Suppressor macrophage (primary cell): ENCODE measurements at regions not wholly inside any gene's neighbourhood (a gene's known extent, or its start where the extent isn't known, plus 50 kb on each side); places are given as distances from the start of the nearest gene placed in this dataset.

Source experiments
- DNase-seq, 4 experiments: peaks; one replicate each; pipeline ENCODE4 v3.0.0-alpha.2; 2020 to 2022

DNA sequence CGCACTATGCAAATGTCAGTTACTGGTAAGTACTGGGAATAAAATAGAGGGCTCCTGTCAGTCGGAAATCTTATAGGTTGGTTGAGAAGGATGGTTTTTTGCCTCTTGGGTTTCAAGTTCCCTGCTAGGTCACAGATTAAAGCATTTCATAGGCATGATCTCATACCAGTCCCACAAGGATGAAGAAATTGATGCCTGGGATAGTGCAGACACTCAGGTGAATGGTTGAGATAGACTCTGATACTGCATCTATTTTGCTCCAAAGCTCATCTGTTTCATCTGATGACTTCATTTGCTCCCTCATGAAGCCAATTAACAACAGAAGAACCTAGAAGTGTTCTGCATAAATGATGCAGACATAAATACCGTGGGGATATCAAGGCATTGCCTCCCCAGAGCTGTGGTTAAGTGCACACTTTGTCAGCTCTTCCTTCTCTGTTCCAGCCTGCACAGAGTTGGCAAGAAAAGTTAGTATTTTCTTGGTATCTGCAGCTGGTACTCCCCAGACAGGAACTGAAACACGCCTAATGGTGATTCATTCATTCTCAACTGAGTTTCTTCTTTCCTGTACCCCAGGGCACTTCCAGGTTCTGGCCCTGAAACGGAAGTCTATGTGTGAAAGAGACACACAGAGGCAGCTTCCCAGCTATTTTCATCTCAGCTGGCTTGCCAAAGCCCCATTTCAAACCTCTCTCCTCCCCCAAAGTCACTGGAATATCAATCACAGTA lies 418.3 kb upstream of the SALL1 start:
- peak; percentile 13 to 58 (median 34) for DNase-seq

DNA sequence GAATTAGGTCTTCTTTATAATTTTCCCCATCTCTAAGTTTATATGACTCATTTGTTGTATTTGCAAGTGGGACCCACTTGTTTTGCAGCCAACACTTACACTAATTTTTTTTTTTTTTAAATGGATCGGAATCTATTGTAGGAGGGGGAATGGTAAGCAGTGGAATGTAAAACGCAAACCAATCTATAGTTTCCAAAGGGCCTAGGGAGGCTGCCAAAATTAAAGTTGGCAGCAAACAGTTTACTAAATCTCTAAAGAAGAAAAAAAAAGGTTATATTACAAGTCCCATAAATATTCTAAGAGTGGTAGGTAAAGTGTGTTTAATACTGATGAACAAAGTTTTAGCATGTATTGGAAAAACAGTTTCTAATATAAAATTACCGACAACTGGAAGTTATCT lies 416.8 kb upstream of the SALL1 start:
- no peak for DNase-seq

DNA sequence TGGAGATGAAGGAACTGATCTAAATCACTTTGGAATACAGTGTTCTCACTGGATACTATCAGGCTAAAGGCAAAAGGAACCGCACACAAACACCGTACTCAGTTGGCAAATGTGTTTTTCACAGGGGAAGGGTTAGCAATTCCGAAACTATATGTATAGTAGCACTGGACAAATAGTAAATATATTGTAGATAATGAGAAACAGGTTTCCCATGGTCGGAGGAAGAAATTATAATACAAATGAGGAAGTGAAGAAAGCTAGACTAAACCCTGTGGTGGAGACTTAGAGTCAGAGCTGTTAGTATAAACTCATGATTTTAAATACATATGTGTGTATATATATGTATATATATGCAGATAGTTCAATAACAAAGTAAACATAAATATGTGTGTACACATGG lies 414.1 kb upstream of the SALL1 start:
- DNase-seq: no peak

DNA sequence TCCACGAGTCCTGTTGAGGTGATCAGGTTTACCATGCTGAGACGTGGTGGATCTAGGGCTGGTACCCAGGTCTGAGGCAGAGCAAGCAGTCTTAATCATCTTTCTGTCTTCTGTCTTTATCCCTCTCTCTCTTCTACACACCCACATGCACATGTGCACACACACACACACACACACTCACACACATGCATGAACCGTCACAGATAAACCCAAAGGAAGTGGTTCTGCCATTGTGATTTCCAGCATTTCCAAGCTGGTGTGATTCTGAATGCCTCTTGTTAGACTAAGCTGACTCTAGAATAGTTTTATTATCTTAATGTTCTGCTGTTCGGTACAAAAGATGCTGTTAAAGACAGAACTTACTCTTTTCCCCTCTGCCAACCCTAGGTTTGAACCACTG lies 411.8 kb upstream of the SALL1 start:
- DNase-seq: no peak

DNA sequence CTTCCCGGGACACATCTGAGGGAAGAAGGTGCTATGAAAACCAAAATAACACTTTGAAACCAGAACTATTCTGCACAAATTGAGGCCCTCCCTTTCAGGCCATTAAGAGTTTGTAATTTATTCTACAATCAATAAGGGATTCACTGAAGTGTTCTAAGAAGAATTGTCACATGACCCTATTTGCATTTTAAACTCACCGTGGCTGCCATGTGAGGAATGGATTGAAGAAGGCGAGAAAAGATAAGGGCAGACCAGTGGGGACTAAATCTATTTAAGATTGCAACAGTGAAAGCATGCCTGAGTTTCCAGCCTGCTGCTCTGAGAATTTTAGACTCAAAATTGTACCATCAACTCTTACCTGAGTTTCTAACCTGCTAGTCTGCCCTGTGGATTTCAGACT lies 408.8 kb upstream of the SALL1 start:
- DNase-seq: no peak

DNA sequence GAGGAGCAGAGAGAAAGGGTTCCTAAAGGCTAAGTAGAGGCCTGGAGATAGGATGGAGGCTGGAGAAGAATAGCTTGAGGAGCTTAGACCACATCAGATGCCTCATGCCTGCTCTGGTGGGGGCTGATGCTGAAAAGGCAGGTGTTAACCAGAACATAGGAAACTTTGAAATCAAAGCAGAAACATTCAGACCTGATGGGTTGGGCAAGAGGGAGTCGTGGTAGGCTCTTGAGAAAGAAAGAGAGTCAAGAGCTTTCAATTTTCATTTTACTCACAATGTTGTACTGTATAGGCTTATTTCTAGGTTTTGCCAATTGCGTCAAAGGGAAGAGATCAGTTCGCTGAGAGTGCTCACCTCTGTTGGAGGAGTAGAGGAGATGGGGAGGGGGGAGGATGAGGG lies 406.6 kb upstream of the SALL1 start:
- no peak for DNase-seq

DNA sequence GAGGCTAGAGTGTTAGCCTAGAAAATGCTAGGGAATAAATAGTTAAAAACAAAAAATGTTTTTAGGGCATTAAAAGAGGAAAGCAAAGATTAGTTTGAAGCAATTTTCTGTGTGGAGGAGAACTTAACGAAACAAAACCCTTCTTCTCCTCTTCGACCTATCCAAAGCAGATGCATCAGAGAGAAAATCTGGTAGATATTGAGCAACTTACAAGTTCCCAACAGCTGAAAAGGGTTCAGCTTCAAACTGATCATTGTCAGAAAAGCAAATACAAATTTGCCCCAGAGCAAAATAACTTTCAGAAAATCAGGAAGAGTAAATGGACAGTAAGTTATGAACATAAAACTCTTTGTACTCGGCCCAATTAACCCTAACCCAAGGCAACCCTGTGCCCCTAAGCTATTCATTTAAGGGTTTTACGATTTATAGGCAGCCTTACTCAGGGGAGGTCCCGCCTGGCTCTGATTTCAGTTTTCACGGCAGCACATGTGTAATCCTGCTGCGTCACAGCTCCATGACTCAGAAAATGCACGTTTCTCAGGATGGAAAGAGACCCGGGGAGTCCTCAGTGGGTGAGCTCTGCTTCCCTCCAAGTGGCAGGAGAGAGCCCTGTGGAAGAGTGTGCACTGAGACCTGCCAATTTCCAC lies 405.7 kb upstream of the SALL1 start:
- DNase-seq: no peak

DNA sequence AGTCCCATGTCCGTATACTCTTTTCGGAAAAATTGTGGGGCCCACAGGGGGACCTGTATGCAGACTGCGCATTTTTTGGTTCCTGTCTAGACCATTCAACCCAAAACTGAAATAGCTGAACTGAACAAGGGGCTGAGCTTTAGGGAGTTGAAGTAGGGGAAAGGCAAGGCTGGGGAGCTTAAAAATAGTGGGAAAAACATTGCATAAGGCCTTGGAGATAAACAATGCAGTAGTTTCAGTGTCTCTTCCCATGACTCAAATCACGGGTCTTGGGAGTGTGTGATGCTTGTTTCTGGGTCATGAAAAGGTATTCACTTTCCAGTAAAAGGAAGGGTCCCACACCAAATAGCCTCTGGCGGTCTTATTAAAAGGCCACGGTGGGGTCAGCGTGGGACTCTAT lies 402.8 kb upstream of the SALL1 start:
- DNase-seq: no peak

DNA sequence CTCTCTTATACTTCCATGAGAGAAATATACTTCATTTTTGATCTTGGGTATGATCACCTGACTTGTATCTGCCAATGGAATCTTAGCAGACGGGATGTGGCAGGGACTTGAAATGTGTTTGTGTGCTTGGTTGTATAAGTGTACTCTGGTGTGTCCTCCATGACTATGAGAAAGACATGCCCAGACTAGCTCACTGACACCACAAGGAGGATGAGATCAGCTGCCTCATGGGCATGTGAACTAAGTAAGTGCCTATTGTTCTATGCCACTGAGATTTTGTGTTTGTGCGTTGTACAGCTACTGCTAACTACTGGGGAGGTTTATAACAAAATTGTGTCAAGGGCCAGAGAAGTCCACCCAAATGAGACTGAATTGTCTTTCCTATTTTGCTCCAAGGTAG lies 402.2 kb upstream of the SALL1 start:
- no peak for DNase-seq

DNA sequence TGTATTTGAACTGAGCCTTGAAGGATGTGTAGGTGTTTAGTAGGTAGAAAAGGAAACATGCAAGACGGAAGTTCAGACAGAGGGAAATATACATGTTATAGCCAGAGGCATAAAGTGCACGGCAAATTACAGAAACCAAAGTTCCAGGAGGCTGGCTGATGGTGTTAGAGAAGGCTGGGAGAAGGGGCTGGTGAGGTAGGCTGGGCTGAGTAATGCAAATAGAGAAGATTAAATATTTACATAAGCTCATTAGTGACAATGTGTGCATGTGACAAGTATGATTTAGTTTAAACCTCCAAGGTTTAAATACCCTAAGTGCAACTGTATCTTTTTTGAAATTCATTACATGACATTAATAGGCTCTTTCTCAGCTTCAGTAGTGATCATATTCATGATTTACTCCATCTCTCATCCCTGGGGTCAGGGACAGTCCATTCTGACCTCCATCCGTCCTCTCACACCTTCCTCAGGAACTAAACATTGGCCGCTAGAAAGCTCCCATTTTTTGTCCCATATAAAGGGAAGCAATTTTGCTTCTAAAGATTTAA lies 399.8 kb upstream of the SALL1 start:
- DNase-seq: no peak

DNA sequence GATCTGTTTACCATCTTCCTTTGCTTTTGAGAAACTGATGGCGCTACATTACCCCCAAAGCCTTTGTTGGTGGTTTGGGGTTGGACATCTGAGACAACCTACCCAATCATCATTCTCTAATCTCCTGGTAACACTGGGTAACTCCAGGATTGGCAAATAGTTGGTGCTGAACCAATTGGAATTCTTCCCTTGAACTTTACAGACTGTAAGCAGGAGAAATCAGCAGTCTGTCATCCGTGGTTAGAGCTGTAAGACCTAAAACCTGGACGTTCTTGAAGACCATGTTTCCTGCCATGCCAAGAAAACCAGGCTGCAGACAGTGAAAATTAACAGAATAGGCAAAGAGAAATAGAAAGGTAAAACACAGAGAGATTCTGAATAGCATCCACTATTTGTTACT lies 398.8 kb upstream of the SALL1 start:
- DNase-seq: no peak

DNA sequence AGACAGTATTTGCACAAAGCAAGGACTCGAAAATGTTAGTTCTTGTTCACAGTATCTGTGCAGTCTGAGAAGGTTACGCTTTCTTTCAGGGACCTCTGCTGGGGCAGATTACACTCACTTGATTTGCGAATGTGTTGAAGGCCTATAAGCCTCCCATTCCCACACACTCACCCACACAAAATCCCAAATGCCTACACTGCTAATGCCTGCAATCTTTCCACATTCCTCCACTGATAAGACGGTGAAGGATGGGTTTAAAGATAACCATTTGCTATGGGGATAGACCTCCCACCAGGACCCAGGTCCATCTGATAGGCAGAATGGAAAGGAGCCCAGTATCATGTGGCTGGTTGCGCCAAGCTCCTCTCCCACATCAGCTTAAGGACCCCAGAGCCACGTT lies 394.9 kb upstream of the SALL1 start:
- DNase-seq: no peak

DNA sequence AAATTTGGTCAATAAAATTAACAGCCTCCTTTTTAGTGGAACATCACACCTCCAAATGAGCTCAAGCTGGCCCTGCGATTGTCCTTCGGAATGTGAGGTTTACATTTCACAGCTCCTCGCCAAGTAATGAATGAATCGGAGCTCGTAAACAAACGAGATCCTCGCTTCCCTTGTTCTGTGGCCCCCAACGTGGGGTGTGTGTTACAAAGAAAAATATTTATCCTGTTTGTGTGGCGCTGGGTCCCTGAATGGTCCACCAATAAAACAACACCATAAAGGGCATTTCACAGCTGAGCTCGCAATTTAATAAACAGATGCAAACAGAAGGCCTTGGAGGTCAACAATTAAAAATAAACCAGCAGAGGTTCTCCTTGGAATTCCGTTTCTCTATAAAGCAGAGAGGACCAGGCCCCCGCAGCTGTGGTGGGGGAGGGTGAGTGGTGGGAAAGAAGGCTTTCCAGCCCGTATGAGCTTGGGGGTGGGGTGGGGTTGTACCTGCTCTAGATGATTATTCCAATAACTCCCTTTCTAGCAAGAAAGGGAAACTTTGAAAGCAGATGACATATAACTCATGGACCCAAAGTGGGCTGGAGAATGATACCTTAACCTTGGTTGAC lies 393.9 kb upstream of the SALL1 start:
- no peak for DNase-seq

DNA sequence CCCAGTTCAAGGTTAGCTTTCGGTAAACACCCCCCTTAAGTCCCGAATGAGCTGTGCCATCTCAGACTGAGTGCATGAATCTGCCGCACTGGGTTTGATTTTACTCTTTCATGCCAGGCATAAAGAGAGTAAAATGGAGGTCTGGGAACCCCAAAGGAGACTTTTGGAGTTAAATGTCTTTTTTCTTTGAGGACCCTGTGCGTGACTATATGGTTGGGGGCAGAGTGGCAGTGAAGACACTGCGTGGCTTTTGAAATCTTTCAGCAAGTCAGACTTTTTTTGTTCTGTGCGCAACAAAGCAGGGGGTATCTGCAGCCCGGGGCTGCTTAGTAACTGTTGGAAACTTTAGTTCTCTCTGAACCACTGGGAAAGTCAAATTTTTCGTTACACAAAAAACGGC lies 392.9 kb upstream of the SALL1 start:
- DNase-seq: no peak

DNA sequence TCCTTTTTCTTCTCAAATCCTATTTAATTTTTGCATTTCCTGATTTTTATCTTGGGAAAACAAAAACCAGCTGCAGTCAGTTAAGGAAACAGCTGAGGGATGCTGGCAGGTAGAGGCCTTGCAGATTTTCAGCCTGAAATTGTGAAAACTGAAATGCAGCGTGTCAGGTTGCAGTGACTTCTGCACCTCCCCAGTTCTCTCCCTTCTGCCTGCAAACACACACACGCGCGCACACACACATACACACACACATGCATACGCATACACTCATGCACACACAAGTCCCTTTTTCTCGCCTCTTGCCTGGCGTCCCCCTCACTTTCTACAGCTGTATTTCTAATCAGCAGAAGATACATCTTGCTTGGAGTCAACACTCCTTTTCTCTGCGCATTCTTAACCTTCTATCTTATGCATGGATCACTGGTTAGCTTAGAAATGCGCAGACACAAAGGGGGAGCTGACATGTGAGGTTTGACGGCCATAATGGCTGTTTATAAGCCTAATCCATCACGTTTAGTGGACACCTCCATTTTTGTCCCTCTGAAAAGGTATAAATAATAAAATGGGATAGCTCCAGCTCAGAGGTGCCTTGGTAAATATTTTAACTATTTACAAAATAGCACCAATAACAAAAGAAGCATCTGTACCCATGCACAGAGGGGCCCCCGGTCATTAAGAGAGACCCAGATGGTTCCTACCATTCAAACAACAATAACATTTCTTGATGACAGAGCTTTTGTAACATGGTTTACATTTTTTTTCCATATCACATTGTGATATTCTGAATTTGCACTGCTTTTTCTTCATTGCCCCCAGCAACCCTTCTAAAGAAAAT lies 392.1 kb upstream of the SALL1 start:
- no peak for DNase-seq

DNA sequence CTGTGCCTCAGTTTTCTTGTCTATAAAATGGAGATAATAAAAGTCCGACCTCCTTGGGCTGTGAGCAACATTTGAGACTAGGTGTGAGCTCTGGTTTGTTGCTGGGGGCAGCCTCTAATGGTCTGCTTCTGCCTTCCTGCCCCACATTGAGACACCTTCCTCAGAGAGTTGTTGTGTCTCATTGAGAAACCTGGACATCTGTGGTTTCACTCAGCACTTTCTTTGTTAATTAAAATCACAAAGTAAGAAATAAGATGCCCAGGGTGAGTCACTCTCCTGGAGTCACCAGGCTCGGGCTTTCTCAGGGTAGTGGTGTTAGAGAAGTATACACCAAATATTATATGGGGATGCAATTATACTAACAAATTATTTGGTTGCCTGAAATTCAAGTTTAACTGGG lies 389.2 kb upstream of the SALL1 start:
- no peak for DNase-seq

DNA sequence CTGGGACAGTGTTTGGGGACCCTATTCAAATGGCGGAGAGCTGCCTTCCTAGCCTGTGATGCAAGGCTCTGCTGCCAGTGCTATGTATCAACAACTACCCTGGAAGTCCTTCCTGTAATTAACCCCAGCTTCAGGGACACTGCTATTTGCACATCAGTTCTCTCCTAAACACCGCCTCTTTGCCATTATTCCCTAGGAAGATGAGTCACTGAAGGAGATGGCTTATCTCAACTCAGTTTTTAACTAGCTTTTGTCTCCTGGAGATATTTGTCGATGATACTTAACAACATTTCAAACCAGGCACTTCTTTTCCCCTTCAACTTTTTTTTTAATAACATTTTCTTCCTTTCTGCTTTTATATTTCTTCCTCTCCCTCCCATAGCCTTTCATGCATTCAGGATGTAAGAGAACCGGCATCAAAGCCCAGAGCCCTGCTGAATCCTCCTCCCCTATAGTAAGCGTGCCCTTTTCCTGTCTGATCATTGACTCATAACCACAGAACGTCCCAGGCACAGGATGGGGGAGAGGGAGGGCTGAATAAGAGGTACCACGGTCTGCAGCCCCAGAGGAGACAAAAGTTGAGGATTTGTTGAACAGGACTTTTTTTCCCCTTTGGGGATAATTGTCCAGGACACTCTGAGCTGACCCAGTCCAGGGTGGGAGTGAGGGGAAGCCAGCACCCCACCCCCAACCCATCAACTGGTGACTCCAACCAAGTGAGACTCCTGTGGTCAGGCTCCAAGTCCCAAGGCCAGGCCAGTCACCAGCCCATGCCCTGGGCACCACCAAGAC lies 387.8 kb upstream of the SALL1 start:
- DNase-seq: no peak

DNA sequence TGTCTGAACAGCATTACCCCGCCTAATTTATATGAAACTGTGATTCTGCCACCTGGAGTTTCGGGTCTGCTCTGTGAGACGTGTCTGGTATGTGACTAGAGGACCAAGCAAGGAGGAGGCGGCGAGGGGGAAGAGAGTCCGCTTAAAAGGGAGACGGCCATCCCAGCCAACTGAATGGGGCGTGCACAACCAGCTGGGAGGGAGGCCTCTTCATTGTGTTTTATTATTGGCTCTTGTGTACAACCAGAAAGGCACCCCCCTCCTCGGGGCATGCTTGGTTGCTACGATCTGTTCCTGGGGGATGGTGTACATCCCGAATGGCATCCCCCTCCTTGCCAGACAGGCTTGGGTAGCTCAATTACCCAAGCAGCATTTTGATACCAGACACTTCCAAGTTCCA lies 384.5 kb upstream of the SALL1 start:
- no peak for DNase-seq

DNA sequence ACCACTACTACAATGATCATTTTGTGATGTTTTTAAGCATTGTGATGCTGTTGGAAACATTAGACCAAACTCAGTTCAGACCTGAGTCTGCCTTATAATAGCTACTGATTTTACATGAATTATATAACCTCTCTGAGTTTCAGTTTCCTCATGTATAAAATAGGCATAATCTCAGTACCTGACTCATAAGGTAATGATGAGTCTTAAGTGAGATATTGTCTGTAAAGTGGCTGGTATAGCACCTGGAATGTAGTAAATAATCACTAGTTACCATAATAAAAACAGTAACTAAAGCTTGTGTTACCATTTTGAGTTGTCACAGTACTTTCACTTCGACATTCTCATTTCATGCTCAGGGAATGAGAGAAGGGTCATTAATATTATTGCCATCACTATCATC lies 381.5 kb upstream of the SALL1 start:
- DNase-seq: no peak

DNA sequence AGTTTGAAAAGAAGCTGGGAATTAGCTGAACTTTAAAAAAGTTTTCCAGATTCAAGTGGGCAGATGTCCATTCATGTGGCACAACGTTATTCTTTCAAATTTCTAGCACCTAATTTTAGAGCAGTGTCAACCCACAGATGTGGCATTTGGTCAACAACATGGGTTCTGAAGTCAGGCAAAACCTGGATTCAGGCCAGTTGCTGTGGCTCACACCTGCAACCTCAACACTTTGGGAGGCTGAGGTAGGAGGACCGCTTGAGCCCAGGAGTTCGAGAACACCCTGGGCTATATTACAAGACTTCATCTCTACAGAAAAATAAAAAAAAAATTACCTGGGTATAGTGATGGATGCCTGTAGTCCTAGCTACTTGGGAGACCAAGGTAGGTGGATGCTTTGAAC lies 380.2 kb upstream of the SALL1 start:
- no peak for DNase-seq

DNA sequence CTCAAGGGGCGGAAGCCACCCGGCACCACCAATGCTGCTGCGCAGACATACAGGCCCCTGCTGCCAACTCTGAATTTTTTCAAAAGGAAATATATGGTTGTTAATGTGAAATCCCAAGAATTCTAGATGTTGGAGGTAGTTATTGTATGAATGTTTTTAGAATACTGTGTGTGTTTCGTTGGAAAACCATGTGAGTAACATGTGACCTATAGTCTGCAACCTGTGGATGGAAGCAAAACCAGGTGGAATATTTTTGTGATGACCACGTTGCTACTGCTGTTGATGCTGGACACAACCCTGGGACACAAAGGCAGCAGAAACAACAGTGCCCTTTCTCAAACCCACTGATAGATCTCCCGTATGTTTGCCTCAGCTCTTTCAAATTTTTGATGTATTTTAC lies 376.3 kb upstream of the SALL1 start:
- DNase-seq: no peak

DNA sequence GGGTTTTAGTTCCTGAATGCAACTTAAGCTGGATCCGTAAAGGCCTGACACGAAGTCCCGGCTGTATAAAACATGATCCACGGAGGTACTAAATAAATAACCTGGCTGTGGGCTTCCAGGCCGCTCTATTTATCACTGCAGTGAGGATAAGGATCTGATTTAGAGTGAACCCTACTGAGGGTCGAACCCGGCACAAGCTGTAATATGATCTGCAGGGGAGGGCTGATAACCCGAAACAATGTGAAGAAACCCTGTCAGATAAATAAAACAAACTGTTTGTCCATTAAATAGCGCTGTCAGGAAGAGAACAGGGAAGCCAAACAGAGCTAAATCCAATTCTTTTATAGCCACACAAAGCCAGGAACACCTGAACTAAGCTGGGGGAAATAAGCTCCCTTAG lies 375.6 kb upstream of the SALL1 start:
- DNase-seq: no peak
